ENCODE measurements at regions not wholly inside any gene's neighbourhood (a gene's known extent, or its start where the extent isn't known, plus 50 kb on each side); places are given as distances from the start of the nearest gene placed in this dataset.

DNA sequence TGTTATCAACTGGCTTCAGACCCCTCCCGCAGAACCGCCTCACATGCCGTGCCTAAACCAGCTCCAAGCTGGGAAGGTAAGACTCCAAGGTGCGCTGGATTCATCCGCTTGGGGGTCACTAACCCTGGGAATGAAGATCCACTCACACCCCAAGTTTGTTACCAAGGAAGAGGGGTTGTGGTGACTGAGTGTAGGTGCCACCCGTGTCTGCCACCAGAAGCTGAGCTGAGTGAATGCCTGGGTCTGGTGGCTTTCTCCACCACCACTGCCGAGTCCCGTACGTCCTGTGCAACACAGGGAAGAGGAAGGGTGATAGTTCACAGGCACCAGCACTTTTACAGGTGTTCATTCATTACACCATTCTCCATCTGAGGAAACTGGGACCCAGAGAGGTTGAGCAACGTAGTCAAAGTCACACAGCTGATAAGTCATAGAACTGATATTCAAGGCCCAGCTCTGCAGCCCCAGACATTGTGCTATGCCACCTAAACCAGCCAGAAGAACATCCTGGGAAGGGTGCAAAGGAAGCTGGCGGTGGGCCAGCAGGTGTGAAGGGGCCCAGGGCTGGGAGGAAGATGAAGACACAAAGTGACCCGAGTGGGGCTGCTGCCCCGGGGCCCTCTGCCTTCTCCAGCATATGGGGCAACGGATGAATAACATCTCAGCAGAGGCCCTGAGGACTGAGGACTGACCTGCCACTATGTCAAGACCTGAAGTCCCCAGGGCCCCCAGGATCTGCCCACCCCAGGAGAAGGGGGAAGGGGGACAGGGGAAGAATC lies 70.9 kb upstream of the PPP1R26 start:
- Histone ChIP-seq H4K20me1 (ENCODE audit: control insufficient read depth, extremely low read depth, insufficient read depth, low read length) (no peaks in the 10 kb centered on the region), H2AFZ (ENCODE audit: control insufficient read depth, low read length) (no peak overlapping the region), H3K4me2 (ENCODE audit: control insufficient read depth, extremely low read depth, insufficient read depth, low read depth, low read length) (no peak overlapping the region), H3K9me1 (ENCODE audit: control insufficient read depth, extremely low read depth, insufficient read depth, low read length) (no peaks in the 10 kb centered on the region), H3K9me3 (ENCODE audit: control insufficient read depth, low read depth, low read length) (no peaks in the 10 kb centered on the region), H3K9ac (ENCODE audit: control insufficient read depth, extremely low read depth, insufficient read depth, low read length) (no peak overlapping the region), H3K27me3 (ENCODE audit: control insufficient read depth, extremely low read depth, insufficient read depth, low read length) (peaks cover 3% of the 10 kb centered on the region), H3K36me3 (ENCODE audit: control insufficient read depth in 2 of 2, extremely low read depth in 1 of 2, insufficient read depth in 2 of 2, low read length in 2 of 2) (no peaks in the 10 kb centered on the region), H3K4me1 (ENCODE audit: control insufficient read depth, extremely low read depth, insufficient read depth, low read length) (peaks cover 4% of the 10 kb centered on the region), H3K4me3 (ENCODE audit: control insufficient read depth in 2 of 3, extremely low read depth in 1 of 3, insufficient read depth in 2 of 3, low read depth in 1 of 3, low read length in 3 of 3) (no peak overlapping the region), H3K79me2 (ENCODE audit: control insufficient read depth, insufficient read depth, low read length) (no peaks in the 10 kb centered on the region), H3K27ac (ENCODE audit: control insufficient read depth, insufficient read depth, low read length) (no peak overlapping the region)
- DNase-seq (ENCODE audit: low read depth, low spot score), result no peak
- dilution Hi-C loops (cut with MboI; ENCODE audit: extremely low pct_ligation_motif_present, low sequenced_read_pairs), result no loop called here
- FAIRE-seq, result no peak
- TF ChIP-seq, protein P1, sequence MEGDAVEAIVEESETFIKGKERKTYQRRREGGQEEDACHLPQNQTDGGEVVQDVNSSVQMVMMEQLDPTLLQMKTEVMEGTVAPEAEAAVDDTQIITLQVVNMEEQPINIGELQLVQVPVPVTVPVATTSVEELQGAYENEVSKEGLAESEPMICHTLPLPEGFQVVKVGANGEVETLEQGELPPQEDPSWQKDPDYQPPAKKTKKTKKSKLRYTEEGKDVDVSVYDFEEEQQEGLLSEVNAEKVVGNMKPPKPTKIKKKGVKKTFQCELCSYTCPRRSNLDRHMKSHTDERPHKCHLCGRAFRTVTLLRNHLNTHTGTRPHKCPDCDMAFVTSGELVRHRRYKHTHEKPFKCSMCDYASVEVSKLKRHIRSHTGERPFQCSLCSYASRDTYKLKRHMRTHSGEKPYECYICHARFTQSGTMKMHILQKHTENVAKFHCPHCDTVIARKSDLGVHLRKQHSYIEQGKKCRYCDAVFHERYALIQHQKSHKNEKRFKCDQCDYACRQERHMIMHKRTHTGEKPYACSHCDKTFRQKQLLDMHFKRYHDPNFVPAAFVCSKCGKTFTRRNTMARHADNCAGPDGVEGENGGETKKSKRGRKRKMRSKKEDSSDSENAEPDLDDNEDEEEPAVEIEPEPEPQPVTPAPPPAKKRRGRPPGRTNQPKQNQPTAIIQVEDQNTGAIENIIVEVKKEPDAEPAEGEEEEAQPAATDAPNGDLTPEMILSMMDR (optimal IDR thresholded peaks at IDR 0.05 in 1 of 3, IDR thresholded peaks at IDR 0.05 in 1 of 3, conservative IDR thresholded peaks at IDR 0.05 in 1 of 3; ENCODE audit: extremely low read depth in 1 of 3, insufficient read depth in 2 of 3, low read length in 3 of 3), result no peak

- no peak for FAIRE-seq
- H4K20me1 ChIP-seq (ENCODE audit: control insufficient read depth, extremely low read depth, insufficient read depth, low read length), result no peaks in the 10 kb centered on the region
- peaks cover 13% of the 10 kb centered on the region for H3K4me1 ChIP-seq (ENCODE audit: control insufficient read depth, extremely low read depth, insufficient read depth, low read length)
- peaks cover 3% of the 10 kb centered on the region for H3K27me3 ChIP-seq (ENCODE audit: control insufficient read depth, extremely low read depth, insufficient read depth, low read length)
- TF ChIP-seq EZH2 (IDR thresholded peaks at IDR 0.05; ENCODE audit: low read length), result no peak
- TF ChIP-seq, protein P1 (optimal IDR thresholded peaks at IDR 0.05 in 1 of 3, IDR thresholded peaks at IDR 0.05 in 1 of 3, conservative IDR thresholded peaks at IDR 0.05 in 1 of 3; ENCODE audit: extremely low read depth in 1 of 3, insufficient read depth in 2 of 3, low read length in 3 of 3), result no peak
- H3K36me3 ChIP-seq (ENCODE audit: control insufficient read depth in 2 of 2, extremely low read depth in 1 of 2, insufficient read depth in 2 of 2, low read length in 2 of 2), result no peaks in the 10 kb centered on the region
- H3K79me2 ChIP-seq (ENCODE audit: control insufficient read depth, insufficient read depth, low read length), result no peaks in the 10 kb centered on the region
- no peak overlapping the region for H3K4me2 ChIP-seq (ENCODE audit: control insufficient read depth, extremely low read depth, insufficient read depth, low read depth, low read length)
- H3K27ac ChIP-seq (ENCODE audit: control insufficient read depth, insufficient read depth, low read length), result no peak overlapping the region
- H3K4me3 ChIP-seq (ENCODE audit: control insufficient read depth in 2 of 3, extremely low read depth in 1 of 3, insufficient read depth in 2 of 3, low read depth in 1 of 3, low read length in 3 of 3), result no peak overlapping the region
- H2AFZ ChIP-seq (ENCODE audit: control insufficient read depth, low read length), result no peak overlapping the region
- dilution Hi-C loops (cut with MboI; ENCODE audit: extremely low pct_ligation_motif_present, low sequenced_read_pairs), result loop anchor here (10.0 kb wide), 1 partner anchor 315 kb away; no protein-coding TSS in a partner anchor
- no peak for DNase-seq (ENCODE audit: low read depth, low spot score)
- no peaks in the 10 kb centered on the region for H3K9me3 ChIP-seq (ENCODE audit: control insufficient read depth, low read depth, low read length)
- H3K9ac ChIP-seq (ENCODE audit: control insufficient read depth, extremely low read depth, insufficient read depth, low read length), result no peak overlapping the region
- H3K9me1 ChIP-seq (ENCODE audit: control insufficient read depth, extremely low read depth, insufficient read depth, low read length), result no peaks in the 10 kb centered on the region
Observed at GRCh38 chr9:135409286-135410200, 70.0 kb upstream of the PPP1R26 start.

All from keratinocyte (primary cell).